Activated B cell treated with CpG ODN at 0.5 μM for 24 hours (primary cell): ENCODE measurements at regions not wholly inside any gene's neighbourhood (a gene's known extent, or its start where the extent isn't known, plus 50 kb on each side); places are given as distances from the start of the nearest gene placed in this dataset.

Experiments
- ATAC-seq: fragments of 200-7000 bp; cut with Tn5 transposase; one replicate; pipeline ENCODE4 v1.10.0; 2021; ENCODE audit warnings: low read depth, mild to moderate bottlenecking, moderate library complexity
- CTCF ChIA-PET: fragments of 350-600 bp; sonication (Branson Sonifier 250); formaldehyde crosslinking; loops from one replicate; lab custom pipeline; 2021; ENCODE audit warnings: antibody characterized with exemption; lab: Charles Lee
- POLR2A ChIA-PET: fragments of 350-600 bp; sonication (Branson Sonifier 250); formaldehyde crosslinking; loops from one replicate; lab custom pipeline; 2021; ENCODE audit warnings: antibody characterized with exemption; lab: Charles Lee
- DNase-seq: peaks from one replicate; pipeline ENCODE4 v3.0.0; 2022
- H3K27ac Mint-ChIP-seq: one replicate; pipeline ENCODE4 v1.8.0; 2020; ENCODE audit warnings: mixed read lengths
- H3K27me3 Mint-ChIP-seq: one replicate; pipeline ENCODE4 v1.8.0; 2021; ENCODE audit warnings: mixed read lengths
- H3K36me3 Mint-ChIP-seq: one replicate; pipeline ENCODE4 v1.8.0; 2021; ENCODE audit warnings: low read depth, mixed read lengths
- H3K4me1 Mint-ChIP-seq: one replicate; pipeline ENCODE4 v1.8.0; 2021; ENCODE audit warnings: mixed read lengths
- H3K4me3 Mint-ChIP-seq: one replicate; pipeline ENCODE4 v1.8.0; 2020; ENCODE audit warnings: mild to moderate bottlenecking, mixed read lengths
- H3K9me3 Mint-ChIP-seq: one replicate; pipeline ENCODE4 v1.8.0; 2020; ENCODE audit warnings: mixed read lengths
- CTCF ChIP-seq: fragments of 200-600 bp; IDR thresholded peaks from one replicate; pipeline ENCODE4 v1.8.0; 2022; ENCODE audit warnings: antibody characterized with exemption, mild to moderate bottlenecking
- intact Hi-C: fragments of 100-400 bp; cut with micrococcal nuclease; formaldehyde crosslinking; loops from one replicate; pipeline ENCODE4 v1.15.1; 2024

GRCh38 chr5:87121304-87122150, 146.2 kb upstream of the RASA1 start:
- POLR2A ChIA-PET, result interaction anchor here (0.5 to 1.3 kb wide), 3 partner anchors 18 to 89 kb away, joined by 3 to 4 read pairs (median 3); no protein-coding TSS in a partner anchor
- no peaks in the 10 kb centered on the region for H3K27me3 Mint-ChIP-seq
- no peak for TF ChIP-seq CTCF
- H3K36me3 Mint-ChIP-seq, result no peaks in the 10 kb centered on the region
- ATAC-seq (peak; percentile 82), DNase-seq (no peak)
- peak overlapping the region; percentile 44 for H3K4me3 Mint-ChIP-seq
- H3K9me3 Mint-ChIP-seq, result no peaks in the 10 kb centered on the region
- intact Hi-C loops, result loop anchor here (1.0 to 2.0 kb wide), 3 partner anchors 17 to 146 kb away; partner anchors contain the start of gene RASA1
- CTCF ChIA-PET, result interaction anchor here (0.6 kb wide), 1 partner anchor 20 kb away, joined by 3 read pairs; no protein-coding TSS in a partner anchor
- peak overlapping the region; percentile 74 for H3K27ac Mint-ChIP-seq
- H3K4me1 Mint-ChIP-seq, result peaks cover 60% of the 10 kb centered on the region

GRCh38 chr5:87122151-87122977, 145.3 kb upstream of the RASA1 start:
- ChIA-PET CTCF (interaction anchor here (1.2 kb wide), 2 partner anchors 19 to 52 kb away, joined by 3 to 5 read pairs; no protein-coding TSS in a partner anchor), POLR2A (no interaction called here)
- peaks cover 51% of the 10 kb centered on the region for H3K4me1 Mint-ChIP-seq
- H3K4me3 Mint-ChIP-seq, result peak overlapping the region; percentile 44
- no peaks in the 10 kb centered on the region for H3K36me3 Mint-ChIP-seq
- ATAC-seq (no peak), DNase-seq (no peak)
- intact Hi-C loops, result loop anchor here (2.0 kb wide), 1 partner anchor 16 kb away; no protein-coding TSS in a partner anchor
- peak overlapping the region; percentile 74 for H3K27ac Mint-ChIP-seq
- no peaks in the 10 kb centered on the region for H3K9me3 Mint-ChIP-seq
- no peak for TF ChIP-seq CTCF
- no peaks in the 10 kb centered on the region for H3K27me3 Mint-ChIP-seq

DNA sequence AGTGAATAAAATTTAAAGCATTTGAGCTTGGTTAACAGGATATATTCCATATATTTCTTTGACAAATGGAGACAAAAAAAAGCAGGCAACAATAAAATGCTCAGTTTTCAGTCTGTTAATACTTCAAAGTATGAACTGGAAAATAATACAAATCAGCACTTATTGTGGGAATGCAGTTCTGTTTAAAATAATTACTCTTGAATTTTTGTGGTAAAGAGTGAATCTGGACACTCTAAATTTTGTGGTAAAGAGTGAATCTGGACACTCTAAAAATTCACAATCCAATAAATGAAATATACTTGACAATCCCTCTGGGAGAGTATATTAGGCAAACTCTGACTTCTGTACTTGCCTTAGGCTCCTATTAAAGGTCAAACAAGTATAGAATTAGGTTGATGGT, 141.9 kb upstream of the RASA1 start:
- ATAC-seq (no peak), DNase-seq (no peak)
- H3K27me3 Mint-ChIP-seq, result no peaks in the 10 kb centered on the region
- TF ChIP-seq CTCF, result no peak
- intact Hi-C loops, result no loop called here
- ChIA-PET POLR2A (no interaction called here), CTCF (no interaction called here)
- no peak overlapping the region for H3K27ac Mint-ChIP-seq
- H3K36me3 Mint-ChIP-seq, result no peaks in the 10 kb centered on the region
- no peak overlapping the region for H3K4me3 Mint-ChIP-seq
- no peaks in the 10 kb centered on the region for H3K9me3 Mint-ChIP-seq
- peaks cover 27% of the 10 kb centered on the region for H3K4me1 Mint-ChIP-seq

DNA sequence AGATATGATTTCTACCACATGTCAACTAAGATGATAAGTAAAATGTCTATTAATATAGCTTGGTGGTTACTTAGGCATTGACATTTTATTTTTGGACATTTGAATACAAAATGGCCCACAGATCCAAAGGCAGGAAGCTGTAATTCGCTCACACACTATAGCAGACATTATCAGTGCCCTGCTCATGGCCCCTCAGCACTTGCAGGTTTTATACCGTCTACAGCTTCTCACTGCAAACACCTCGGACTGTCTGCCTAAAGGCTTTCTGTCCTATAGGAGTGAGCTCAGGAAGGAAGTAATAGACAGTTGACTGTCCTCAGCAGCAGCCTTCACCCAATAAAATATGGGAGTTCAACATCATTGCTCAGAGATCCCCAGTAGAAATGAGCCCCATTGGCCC, 140.8 kb upstream of the RASA1 start:
- intact Hi-C loops, result no loop called here
- no peaks in the 10 kb centered on the region for H3K27me3 Mint-ChIP-seq
- DNase-seq, result no peak
- H3K4me1 Mint-ChIP-seq, result peaks cover 16% of the 10 kb centered on the region
- no peak overlapping the region for H3K4me3 Mint-ChIP-seq
- H3K27ac Mint-ChIP-seq, result no peak overlapping the region
- H3K9me3 Mint-ChIP-seq, result no peaks in the 10 kb centered on the region
- ChIA-PET POLR2A (no interaction called here), CTCF (no interaction called here)
- H3K36me3 Mint-ChIP-seq, result no peaks in the 10 kb centered on the region
- no peak for ATAC-seq
- no peak for TF ChIP-seq CTCF

DNA sequence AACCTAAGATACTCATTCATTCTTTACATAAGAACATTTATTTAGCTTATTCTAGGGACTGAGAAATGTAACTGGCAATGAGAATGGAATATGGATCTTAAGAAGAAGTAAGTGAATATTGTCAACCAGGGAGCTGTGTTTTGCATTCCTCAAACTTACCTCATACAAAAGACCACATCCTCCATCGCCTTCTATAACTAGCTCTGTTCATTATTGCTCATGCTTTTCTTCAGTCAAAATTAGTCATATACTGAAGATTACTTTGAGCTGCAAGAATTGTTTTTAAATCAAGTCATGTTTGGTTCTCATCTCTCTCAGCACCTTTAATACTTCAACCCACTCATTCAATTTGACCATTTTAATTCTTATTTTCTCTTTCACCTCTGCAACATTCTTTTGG, 140.3 kb upstream of the RASA1 start:
- H3K4me1 Mint-ChIP-seq, result peaks cover 15% of the 10 kb centered on the region
- ChIA-PET CTCF (no interaction called here), POLR2A (no interaction called here)
- no peak for TF ChIP-seq CTCF
- DNase-seq (no peak), ATAC-seq (no peak)
- H3K36me3 Mint-ChIP-seq, result no peaks in the 10 kb centered on the region
- H3K27me3 Mint-ChIP-seq, result no peaks in the 10 kb centered on the region
- intact Hi-C loops, result no loop called here
- H3K9me3 Mint-ChIP-seq, result no peaks in the 10 kb centered on the region
- H3K4me3 Mint-ChIP-seq, result no peak overlapping the region
- H3K27ac Mint-ChIP-seq, result no peak overlapping the region
